ENCODE measurements at regions not wholly inside any gene's neighbourhood (a gene's known extent, or its start where the extent isn't known, plus 50 kb on each side); places are given as distances from the start of the nearest gene placed in this dataset.

GRCh38 chr16:7088711-7089110, 243.9 kb upstream of the RBFOX1 start:
- TF ChIP-seq, protein P1, sequence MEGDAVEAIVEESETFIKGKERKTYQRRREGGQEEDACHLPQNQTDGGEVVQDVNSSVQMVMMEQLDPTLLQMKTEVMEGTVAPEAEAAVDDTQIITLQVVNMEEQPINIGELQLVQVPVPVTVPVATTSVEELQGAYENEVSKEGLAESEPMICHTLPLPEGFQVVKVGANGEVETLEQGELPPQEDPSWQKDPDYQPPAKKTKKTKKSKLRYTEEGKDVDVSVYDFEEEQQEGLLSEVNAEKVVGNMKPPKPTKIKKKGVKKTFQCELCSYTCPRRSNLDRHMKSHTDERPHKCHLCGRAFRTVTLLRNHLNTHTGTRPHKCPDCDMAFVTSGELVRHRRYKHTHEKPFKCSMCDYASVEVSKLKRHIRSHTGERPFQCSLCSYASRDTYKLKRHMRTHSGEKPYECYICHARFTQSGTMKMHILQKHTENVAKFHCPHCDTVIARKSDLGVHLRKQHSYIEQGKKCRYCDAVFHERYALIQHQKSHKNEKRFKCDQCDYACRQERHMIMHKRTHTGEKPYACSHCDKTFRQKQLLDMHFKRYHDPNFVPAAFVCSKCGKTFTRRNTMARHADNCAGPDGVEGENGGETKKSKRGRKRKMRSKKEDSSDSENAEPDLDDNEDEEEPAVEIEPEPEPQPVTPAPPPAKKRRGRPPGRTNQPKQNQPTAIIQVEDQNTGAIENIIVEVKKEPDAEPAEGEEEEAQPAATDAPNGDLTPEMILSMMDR (IDR thresholded peaks at IDR 0.05; ENCODE audit: insufficient read depth, low read depth, low read length): no peak
- no peak for DNase-seq (ENCODE audit: low read depth)
- CTCF ChIA-PET: no interaction called here
- Histone ChIP-seq H3K36me3 (ENCODE audit: control insufficient read depth, insufficient read depth, low read length) (no peaks in the 10 kb centered on the region), H3K4me3 (ENCODE audit: low read depth, low read length) (no peak overlapping the region), H3K27me3 (ENCODE audit: control insufficient read depth, insufficient read depth, low read length) (no peaks in the 10 kb centered on the region)
- POLR2A ChIA-PET: no interaction called here

DNA sequence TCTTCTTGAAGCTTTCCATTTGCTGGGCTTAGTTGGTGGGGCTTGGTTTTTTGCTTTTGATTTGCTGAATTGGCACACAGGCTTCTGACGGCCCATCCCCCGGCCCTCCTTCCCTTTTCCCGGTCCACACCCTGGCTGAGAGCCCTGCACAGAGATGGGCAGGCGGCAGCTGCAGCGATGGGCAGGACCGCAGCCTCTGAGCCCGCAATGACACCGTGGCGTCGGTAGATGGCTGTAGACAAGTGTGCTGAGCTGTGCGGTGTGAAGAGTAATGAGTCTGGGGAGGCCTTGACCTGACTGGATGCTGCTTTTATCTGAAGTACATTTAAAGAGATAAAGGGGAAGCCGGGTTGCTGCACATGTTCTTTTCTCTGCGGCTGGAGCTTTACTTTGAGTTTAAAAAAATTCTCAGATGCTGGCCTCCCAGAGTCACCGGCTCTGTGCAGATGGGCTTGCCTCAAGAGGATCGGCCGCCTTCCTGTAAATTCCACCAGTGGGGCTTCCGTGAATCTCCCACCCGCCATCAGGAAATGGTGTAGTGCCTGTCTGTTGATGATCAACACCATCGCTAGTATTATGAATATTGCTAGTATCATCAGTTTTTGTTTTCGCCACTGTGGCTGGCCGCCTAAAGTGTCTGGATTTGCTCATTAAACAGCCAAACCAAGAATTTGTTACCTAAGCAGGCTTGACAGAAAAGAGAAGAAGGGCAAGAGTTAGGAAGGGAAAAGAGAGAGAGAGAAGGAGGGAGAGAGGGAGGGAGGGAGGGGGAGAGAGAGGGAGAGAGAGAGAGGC, 245.6 kb upstream of the RBFOX1 start:
- TF ChIP-seq, protein P1 (IDR thresholded peaks at IDR 0.05; ENCODE audit: insufficient read depth, low read depth, low read length): no peak
- no peaks in the 10 kb centered on the region for H3K27me3 ChIP-seq (ENCODE audit: control insufficient read depth, insufficient read depth, low read length)
- CTCF ChIA-PET: no interaction called here
- no peak overlapping the region for H3K4me3 ChIP-seq (ENCODE audit: low read depth, low read length)
- no peak for DNase-seq (ENCODE audit: low read depth)
- POLR2A ChIA-PET: no interaction called here
- H3K36me3 ChIP-seq (ENCODE audit: control insufficient read depth, insufficient read depth, low read length): no peaks in the 10 kb centered on the region

DNA sequence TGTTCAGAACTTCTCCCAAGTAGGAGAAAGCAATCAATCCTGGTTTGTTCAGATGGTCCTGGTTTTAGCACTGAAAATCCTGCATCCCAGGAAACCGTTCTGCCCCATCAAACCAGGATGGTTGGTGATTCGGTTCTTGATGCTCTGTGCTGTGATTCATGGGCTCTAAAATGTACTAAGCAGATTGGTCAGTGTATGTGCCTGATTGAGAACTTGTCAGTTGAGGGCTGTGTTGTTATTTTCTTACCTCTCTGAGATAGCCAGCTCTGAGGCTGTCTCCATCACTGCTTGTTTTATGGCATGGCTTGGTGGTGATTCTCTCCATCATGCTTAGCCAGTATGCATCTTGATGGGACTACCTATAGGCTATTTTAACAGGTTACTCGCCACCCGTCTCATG, 246.9 kb upstream of the RBFOX1 start:
- DNase-seq (ENCODE audit: low read depth): no peak
- Histone ChIP-seq H3K27me3 (ENCODE audit: control insufficient read depth, insufficient read depth, low read length) (no peaks in the 10 kb centered on the region), H3K4me3 (ENCODE audit: low read depth, low read length) (no peak overlapping the region), H3K36me3 (ENCODE audit: control insufficient read depth, insufficient read depth, low read length) (no peaks in the 10 kb centered on the region)
- ChIA-PET CTCF (no interaction called here), POLR2A (no interaction called here)
- TF ChIP-seq, protein P1 (IDR thresholded peaks at IDR 0.05; ENCODE audit: insufficient read depth, low read depth, low read length): no peak

DNA sequence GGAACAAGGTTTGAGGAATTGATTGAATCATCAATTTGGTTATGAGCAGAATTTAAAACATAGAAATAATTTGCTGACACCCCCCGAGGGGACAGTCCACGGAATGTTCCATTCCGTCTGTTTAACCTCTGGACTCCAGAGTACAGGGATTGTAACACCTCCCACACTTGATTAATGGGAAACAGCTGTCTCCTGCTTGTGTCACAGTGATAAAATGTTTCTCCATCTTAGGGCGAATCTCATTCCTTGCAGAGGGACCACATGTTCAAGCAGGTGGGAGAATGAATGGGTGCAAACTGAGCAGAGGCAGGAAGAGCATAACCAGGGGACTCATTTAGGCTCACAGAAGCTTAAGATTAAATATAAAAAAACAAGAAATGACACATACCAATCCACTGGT, 249.5 kb upstream of the RBFOX1 start:
- Histone ChIP-seq H3K36me3 (ENCODE audit: control insufficient read depth, insufficient read depth, low read length) (no peaks in the 10 kb centered on the region), H3K27me3 (ENCODE audit: control insufficient read depth, insufficient read depth, low read length) (no peaks in the 10 kb centered on the region), H3K4me3 (ENCODE audit: low read depth, low read length) (no peak overlapping the region)
- POLR2A ChIA-PET: no interaction called here
- DNase-seq (ENCODE audit: low read depth): no peak
- TF ChIP-seq, protein P1 (IDR thresholded peaks at IDR 0.05; ENCODE audit: insufficient read depth, low read depth, low read length): no peak
- CTCF ChIA-PET: no interaction called here

- ChIA-PET CTCF (no interaction called here), POLR2A (interaction anchor here (0.7 kb wide), 1 partner anchor 489 kb away, joined by 3 read pairs; no protein-coding TSS in a partner anchor)
- Histone ChIP-seq H3K4me3 (ENCODE audit: low read depth, low read length) (no peak overlapping the region), H3K36me3 (ENCODE audit: control insufficient read depth, insufficient read depth, low read length) (no peaks in the 10 kb centered on the region), H3K27me3 (ENCODE audit: control insufficient read depth, insufficient read depth, low read length) (no peaks in the 10 kb centered on the region)
- TF ChIP-seq, protein P1 (IDR thresholded peaks at IDR 0.05; ENCODE audit: insufficient read depth, low read depth, low read length): no peak
- no peak for DNase-seq (ENCODE audit: low read depth)
Observed at GRCh38 chr16:7077636-7078035, 255.0 kb upstream of the RBFOX1 start.
